Karpas-422 (cell line): ENCODE measurements at regions not wholly inside any gene's neighbourhood (a gene's known extent, or its start where the extent isn't known, plus 50 kb on each side); places are given as distances from the start of the nearest gene placed in this dataset.

Source experiments
- DNase-seq: peaks from one replicate; pipeline ENCODE4 v3.0.0-alpha.2; 2015
- H2AFZ ChIP-seq: fragments of 200-600 bp; sonication (generic); 2 replicates; pipeline ENCODE4 v1.6.1; 2014; ENCODE audit warnings: antibody characterized with exemption, low read length, mixed read lengths
- H3K27ac ChIP-seq: fragments of 200-600 bp; sonication (generic); 2 replicates; pipeline ENCODE4 v1.5.1; 2014; ENCODE audit warnings: mild to moderate bottlenecking, low read length, moderate library complexity
- H3K27me3 ChIP-seq: fragments of 200-600 bp; sonication (generic); 2 replicates; pipeline ENCODE4 v1.6.1; 2014; ENCODE audit warnings: low read length, mixed read lengths
- H3K36me3 ChIP-seq: fragments of 200-600 bp; sonication (generic); 2 replicates; pipeline ENCODE4 v1.6.1; 2014; ENCODE audit warnings: low read length, mixed read lengths; ENCODE audit not compliant: insufficient read depth
- H3K4me1 ChIP-seq: fragments of 200-600 bp; sonication (generic); 2 replicates; pipeline ENCODE4 v1.6.1; 2014; ENCODE audit warnings: mild to moderate bottlenecking, low read length, mixed read lengths
- H3K4me2 ChIP-seq: fragments of 200-600 bp; sonication (generic); 2 replicates; pipeline ENCODE4 v1.6.1; 2014; ENCODE audit warnings: low read length, low read depth, mild to moderate bottlenecking; ENCODE audit not compliant: poor library complexity, severe bottlenecking
- H3K4me3 ChIP-seq: fragments of 200-600 bp; sonication (generic); 2 replicates; pipeline ENCODE4 v1.5.1; 2014; ENCODE audit warnings: mild to moderate bottlenecking, antibody characterized with exemption, low read length, mixed read lengths
- H3K79me2 ChIP-seq: fragments of 200-600 bp; sonication (generic); 2 replicates; pipeline ENCODE4 v1.6.1; 2014; ENCODE audit warnings: mild to moderate bottlenecking, low read length, mixed read lengths
- H3K9ac ChIP-seq: fragments of 200-600 bp; sonication (generic); 2 replicates; pipeline ENCODE4 v1.6.0; 2014; ENCODE audit warnings: low read length
- H3K9me2 ChIP-seq: fragments of 200-600 bp; sonication (generic), shearing (Covaris generic); replicated peaks from 2 replicates; pipeline ENCODE4 v1.6.0; 2014; ENCODE audit warnings: mild to moderate bottlenecking, low read length, moderate library complexity; ENCODE audit not compliant: insufficient read depth
- H3K9me3 ChIP-seq: fragments of 300-700, 200-600 bp; sonication (generic); 2 replicates; pipeline ENCODE4 v1.6.1; 2014; ENCODE audit warnings: low read length, mixed read lengths
- H4K20me1 ChIP-seq: fragments of 200-600 bp; sonication (generic); 2 replicates; pipeline ENCODE4 v1.6.1; 2014; ENCODE audit warnings: mild to moderate bottlenecking, antibody characterized with exemption, low read length, low read depth; ENCODE audit not compliant: insufficient read depth

DNA sequence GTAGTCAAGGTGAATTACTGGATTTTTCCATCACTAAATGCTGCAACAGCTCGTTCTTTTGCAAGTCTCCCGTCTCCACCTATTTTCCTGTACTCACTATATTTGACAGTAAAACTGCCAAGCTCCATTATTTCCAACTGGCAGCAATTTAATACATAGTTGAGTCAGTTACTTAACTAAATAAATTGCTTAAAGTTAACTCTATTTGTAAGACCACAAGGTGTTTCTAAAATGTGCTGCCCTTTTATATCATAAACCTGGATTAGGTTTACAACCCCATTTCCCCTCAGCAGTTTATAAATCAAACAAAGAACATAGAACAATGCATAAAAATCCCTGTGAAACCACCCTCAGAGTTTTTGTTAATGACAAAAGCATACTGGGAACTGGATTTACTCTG is 211.4 kb upstream of the DPH6 start:
- H3K27me3 ChIP-seq: no peaks in the 10 kb centered on the region
- no peaks in the 10 kb centered on the region for H4K20me1 ChIP-seq
- no peak overlapping the region for H3K4me3 ChIP-seq
- no peaks in the 10 kb centered on the region for H3K36me3 ChIP-seq
- no peaks in the 10 kb centered on the region for H3K9me2 ChIP-seq
- H3K9me3 ChIP-seq: no peaks in the 10 kb centered on the region
- no peak overlapping the region for H3K27ac ChIP-seq
- H3K9ac ChIP-seq: no peak overlapping the region
- no peaks in the 10 kb centered on the region for H3K4me1 ChIP-seq
- H3K4me2 ChIP-seq: no peak overlapping the region
- no peak overlapping the region for H2AFZ ChIP-seq
- DNase-seq: no peak
- H3K79me2 ChIP-seq: no peaks in the 10 kb centered on the region

DNA sequence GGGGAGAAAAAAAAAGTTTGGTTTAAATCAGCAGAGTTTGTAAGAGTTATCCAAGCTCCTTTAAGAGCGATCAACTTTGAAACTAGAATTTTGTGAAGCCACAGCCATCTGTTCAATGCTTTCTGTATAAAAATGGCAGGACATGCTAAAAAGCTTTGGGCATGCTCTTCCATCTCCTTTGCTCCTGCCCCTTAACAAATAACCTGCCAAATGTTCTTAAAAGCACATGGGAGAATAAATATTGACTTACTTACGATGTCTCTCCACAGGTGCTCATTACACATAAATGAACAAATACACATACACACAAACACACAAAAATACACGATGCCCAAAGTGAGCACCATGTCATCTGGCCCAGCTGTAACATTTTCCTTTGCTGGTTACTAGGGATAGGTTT is 211.8 kb upstream of the DPH6 start:
- Histone ChIP-seq H3K27ac (no peak overlapping the region), H3K4me3 (no peak overlapping the region), H3K79me2 (no peaks in the 10 kb centered on the region), H3K9me2 (no peaks in the 10 kb centered on the region), H2AFZ (no peak overlapping the region), H3K9ac (no peak overlapping the region), H3K36me3 (no peaks in the 10 kb centered on the region), H4K20me1 (no peaks in the 10 kb centered on the region), H3K4me1 (no peaks in the 10 kb centered on the region), H3K27me3 (no peaks in the 10 kb centered on the region), H3K9me3 (no peaks in the 10 kb centered on the region), H3K4me2 (no peak overlapping the region)
- no peak for DNase-seq

DNA sequence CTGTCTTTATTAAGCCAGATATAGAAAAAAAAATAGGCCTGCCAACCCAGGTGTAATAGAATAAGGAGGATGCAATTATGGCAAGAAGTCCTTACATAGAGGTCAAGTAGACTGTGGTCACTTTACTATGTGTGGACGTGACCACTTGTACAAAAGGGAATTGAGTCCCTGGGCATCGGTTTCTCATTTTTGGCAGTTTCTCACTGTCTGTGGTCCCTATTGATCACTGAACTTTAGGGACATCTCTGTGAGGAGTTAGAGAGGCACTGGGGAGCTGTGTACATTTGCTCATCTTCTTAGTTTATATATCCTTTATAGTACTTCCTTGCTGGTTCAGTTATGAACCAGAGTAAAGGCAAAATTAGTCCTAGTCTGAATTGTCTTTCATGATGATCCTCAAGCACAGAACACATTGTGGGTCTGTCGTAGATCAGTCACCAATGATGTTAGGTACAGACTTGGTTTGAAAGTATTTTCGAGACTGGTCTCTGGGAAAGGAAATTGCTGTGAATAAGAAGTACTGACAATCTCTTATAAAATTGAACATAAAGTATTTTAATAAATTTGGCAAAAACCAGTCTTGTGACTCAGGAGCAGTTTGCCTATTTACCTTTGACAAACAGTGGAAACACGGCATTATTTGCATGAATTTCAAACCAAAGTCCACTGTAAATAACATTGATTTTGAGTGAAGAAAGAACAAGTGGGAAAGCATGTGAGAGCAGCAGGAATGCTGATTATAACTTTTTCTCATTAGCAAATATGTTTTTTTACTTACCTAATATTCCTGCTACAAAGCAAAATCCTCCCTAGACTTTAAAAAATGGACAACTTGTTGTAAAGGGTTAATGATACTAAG is 218.9 kb upstream of the DPH6 start:
- no peak overlapping the region for H3K4me2 ChIP-seq
- DNase-seq: no peak
- H4K20me1 ChIP-seq: no peaks in the 10 kb centered on the region
- H3K9me3 ChIP-seq: no peaks in the 10 kb centered on the region
- H3K4me1 ChIP-seq: no peaks in the 10 kb centered on the region
- H3K27ac ChIP-seq: no peak overlapping the region
- no peaks in the 10 kb centered on the region for H3K36me3 ChIP-seq
- H3K4me3 ChIP-seq: no peak overlapping the region
- H3K79me2 ChIP-seq: no peaks in the 10 kb centered on the region
- no peak overlapping the region for H2AFZ ChIP-seq
- no peaks in the 10 kb centered on the region for H3K9me2 ChIP-seq
- H3K9ac ChIP-seq: no peak overlapping the region
- H3K27me3 ChIP-seq: no peaks in the 10 kb centered on the region

DNA sequence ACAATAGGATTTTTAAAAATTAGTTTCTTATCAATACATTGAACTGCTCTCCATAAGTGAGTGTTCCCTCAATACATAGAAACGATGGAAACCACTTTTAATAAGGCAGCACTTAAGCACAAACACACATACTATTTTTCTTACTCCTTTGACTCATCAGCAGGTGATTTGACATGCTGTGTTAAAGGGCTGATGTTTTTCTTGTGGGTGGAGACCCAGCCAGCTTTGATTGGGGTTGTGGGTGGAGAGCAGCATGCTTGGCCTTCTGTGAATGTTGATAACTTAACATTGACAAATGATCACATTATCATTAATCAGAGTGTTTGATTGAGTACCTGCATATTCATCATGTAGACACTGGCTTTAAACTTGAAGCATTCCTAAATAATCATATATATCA is 223.0 kb upstream of the DPH6 start:
- H3K79me2 ChIP-seq: no peaks in the 10 kb centered on the region
- no peak overlapping the region for H3K4me3 ChIP-seq
- no peak overlapping the region for H3K4me2 ChIP-seq
- H3K36me3 ChIP-seq: no peaks in the 10 kb centered on the region
- H3K9ac ChIP-seq: no peak overlapping the region
- no peak for DNase-seq
- H3K27me3 ChIP-seq: no peaks in the 10 kb centered on the region
- H3K9me3 ChIP-seq: no peaks in the 10 kb centered on the region
- no peaks in the 10 kb centered on the region for H4K20me1 ChIP-seq
- no peaks in the 10 kb centered on the region for H3K9me2 ChIP-seq
- no peaks in the 10 kb centered on the region for H3K4me1 ChIP-seq
- no peak overlapping the region for H3K27ac ChIP-seq
- no peak overlapping the region for H2AFZ ChIP-seq

DNA sequence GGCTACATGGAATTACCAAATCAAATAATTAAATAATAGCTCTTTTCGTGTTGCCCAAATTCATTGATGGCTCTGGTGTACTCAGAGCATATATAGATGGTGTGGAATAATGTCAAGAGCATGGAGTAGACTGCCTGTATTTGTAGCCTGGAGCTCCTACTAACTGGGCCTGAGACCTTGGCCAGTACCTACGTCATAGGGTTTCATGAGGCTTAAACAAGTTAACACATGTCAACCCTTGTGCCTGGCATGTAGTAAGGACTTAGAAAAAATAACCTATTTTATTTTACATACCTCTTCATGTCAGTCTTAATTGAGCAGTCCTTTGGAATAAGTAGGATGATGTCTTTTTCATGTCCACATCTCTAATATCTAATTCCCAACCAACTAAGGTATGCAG is 223.7 kb upstream of the DPH6 start:
- no peaks in the 10 kb centered on the region for H4K20me1 ChIP-seq
- H2AFZ ChIP-seq: no peak overlapping the region
- H3K36me3 ChIP-seq: no peaks in the 10 kb centered on the region
- H3K27me3 ChIP-seq: no peaks in the 10 kb centered on the region
- H3K4me1 ChIP-seq: no peaks in the 10 kb centered on the region
- H3K4me2 ChIP-seq: no peak overlapping the region
- H3K9me3 ChIP-seq: no peaks in the 10 kb centered on the region
- DNase-seq: no peak
- H3K9me2 ChIP-seq: no peaks in the 10 kb centered on the region
- H3K9ac ChIP-seq: no peak overlapping the region
- no peak overlapping the region for H3K4me3 ChIP-seq
- no peak overlapping the region for H3K27ac ChIP-seq
- no peaks in the 10 kb centered on the region for H3K79me2 ChIP-seq

DNA sequence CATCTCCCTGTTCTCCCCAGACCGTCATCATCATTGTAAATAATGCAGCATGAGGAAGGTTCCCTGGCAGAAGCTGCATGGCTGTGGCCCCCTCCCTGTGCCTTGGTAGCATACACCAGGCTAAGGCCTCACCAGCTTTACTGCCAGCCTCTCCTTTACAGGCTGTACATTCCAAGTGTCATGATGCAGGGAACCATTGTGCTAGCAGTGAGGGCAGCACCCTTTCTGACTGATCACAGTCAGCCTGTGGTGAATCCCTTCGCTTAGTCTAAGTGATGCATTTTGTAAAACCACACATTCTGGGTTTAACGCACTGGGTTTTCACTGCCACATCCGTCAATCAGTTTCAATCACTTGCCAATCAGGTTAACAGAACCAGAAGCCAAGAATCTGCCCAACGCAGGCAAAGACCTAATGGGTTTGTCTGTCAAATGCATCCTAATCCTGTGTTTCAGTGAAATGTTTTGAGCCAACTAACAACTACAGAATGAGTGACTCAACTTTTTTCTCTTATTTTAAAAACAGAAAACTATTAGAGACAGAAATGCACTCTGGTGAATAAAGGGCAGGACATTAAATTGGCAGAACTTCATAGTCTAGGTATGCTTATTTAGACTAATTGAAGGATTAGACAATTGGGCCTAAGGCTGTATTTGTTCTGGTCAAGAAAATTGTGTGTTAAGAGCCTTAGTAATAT is 225.9 kb upstream of the DPH6 start:
- H3K27me3 ChIP-seq: no peaks in the 10 kb centered on the region
- no peaks in the 10 kb centered on the region for H4K20me1 ChIP-seq
- DNase-seq: no peak
- no peak overlapping the region for H2AFZ ChIP-seq
- H3K9me2 ChIP-seq: no peaks in the 10 kb centered on the region
- no peak overlapping the region for H3K9ac ChIP-seq
- H3K27ac ChIP-seq: no peak overlapping the region
- H3K9me3 ChIP-seq: no peaks in the 10 kb centered on the region
- H3K4me2 ChIP-seq: no peak overlapping the region
- H3K4me3 ChIP-seq: no peak overlapping the region
- no peaks in the 10 kb centered on the region for H3K79me2 ChIP-seq
- no peaks in the 10 kb centered on the region for H3K36me3 ChIP-seq
- H3K4me1 ChIP-seq: no peaks in the 10 kb centered on the region

DNA sequence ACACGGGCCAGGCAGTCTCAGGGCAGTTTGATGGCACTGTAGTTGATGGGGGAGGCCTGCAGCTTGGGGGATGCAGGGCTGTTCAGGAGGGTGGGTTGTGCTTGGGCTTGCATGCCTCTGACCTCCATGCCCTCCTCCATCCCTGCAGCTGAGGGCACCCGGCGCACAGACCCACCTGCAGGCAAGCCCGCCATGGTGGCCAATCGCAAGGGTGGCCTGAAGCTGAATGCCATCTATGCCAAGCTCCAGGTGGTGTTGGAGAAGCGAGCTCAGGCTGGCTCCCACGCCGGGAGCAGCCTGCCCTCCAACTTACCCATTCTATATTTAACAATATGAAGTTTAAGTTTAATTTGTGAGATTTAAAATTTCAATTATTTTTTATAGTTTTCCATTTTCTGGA is 228.7 kb upstream of the DPH6 start:
- Histone ChIP-seq H3K9me3 (no peaks in the 10 kb centered on the region), H3K27ac (no peak overlapping the region)
- no peak for DNase-seq

DNA sequence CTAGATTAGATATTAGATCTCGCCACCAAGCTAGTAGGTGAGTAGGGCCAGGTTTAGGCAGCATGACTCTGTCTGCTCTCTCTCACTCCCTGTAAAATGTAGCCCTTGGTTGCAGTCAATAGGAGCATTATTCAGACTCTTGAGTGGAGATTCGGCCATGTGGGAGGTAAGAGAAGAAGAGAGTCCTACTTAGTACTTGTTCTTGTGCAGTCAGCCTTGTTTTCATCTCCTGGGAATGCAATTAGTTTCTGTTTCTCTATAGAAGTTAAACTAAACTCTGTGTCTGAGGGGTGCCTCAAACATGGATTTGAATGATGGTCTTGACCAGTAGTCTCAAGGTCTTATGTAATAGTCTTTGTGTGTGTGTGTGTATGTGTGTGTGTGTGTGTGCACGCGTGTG is 229.5 kb upstream of the DPH6 start:
- Histone ChIP-seq H3K27ac (no peak overlapping the region), H4K20me1 (no peaks in the 10 kb centered on the region), H3K9ac (no peak overlapping the region), H3K4me3 (no peak overlapping the region), H3K9me2 (no peaks in the 10 kb centered on the region), H3K79me2 (no peaks in the 10 kb centered on the region), H2AFZ (no peak overlapping the region), H3K9me3 (no peaks in the 10 kb centered on the region), H3K27me3 (no peaks in the 10 kb centered on the region), H3K36me3 (no peaks in the 10 kb centered on the region), H3K4me2 (no peak overlapping the region), H3K4me1 (no peaks in the 10 kb centered on the region)
- DNase-seq: no peak

More for the DNA sequence above, 228.7 kb upstream of the DPH6 start:
- Histone ChIP-seq H2AFZ (no peak overlapping the region), H3K9ac (no peak overlapping the region), H4K20me1 (no peaks in the 10 kb centered on the region), H3K36me3 (no peaks in the 10 kb centered on the region), H3K9me2 (no peaks in the 10 kb centered on the region), H3K79me2 (no peaks in the 10 kb centered on the region), H3K4me3 (no peak overlapping the region), H3K27me3 (no peaks in the 10 kb centered on the region), H3K4me2 (no peak overlapping the region), H3K4me1 (no peaks in the 10 kb centered on the region)
